C4-2B (cell line): ENCODE measurements at regions not wholly inside any gene's neighbourhood (a gene's known extent, or its start where the extent isn't known, plus 50 kb on each side); places are given as distances from the start of the nearest gene placed in this dataset.

Experiments
- H3K27ac ChIP-seq: fragments of 450-650 bp; 2 replicates; pipeline ENCODE4 v1.5.1; 2017
- ZFX ChIP-seq: fragments of 450-650 bp; IDR thresholded peaks from 2 replicates; pipeline ENCODE4 v1.6.1; 2017
- TF ChIP-seq, protein P1 (sequence below): fragments of 450-650 bp; conservative IDR thresholded peaks from 2 replicates; pipeline ENCODE4 v1.5.1; 2017; ENCODE audit warnings: mild to moderate bottlenecking

DNA sequence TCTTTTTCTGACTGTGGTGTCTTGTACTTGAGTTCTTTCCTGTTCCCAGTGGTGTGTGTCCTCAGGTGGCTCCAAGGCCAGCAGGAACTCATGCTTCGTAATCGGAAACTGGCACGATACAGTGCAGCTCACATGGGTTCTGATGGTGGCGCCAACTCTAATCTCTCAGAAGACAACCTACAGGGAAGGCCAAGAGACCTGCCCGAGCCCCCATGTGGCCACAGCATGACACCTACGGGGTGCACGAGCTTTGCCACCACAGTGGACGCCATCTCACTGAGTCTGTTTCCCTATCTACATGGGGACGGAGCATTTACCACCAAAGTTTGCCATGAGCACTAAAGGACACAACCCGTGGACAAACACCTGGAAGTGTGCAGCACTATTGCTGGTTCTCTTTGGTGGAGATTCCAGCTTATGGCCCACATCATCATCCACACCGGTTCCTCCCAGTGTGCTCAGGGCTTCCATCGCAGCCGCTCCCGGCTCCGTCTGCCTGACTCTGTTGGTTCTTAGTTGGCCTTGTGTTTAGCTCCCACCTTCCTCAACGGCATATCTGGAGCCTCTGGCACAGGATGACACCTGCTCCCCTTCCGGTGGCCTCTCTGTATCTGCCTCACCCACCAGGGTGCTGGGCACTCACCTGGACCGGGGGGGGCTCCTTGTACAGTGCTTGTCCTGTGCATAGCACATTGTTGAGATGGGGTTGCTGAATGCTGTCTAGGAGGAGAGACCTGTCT is 586.6 kb upstream of the MKI67 start:
- no peak for TF ChIP-seq ZFX
- TF ChIP-seq, protein P1, sequence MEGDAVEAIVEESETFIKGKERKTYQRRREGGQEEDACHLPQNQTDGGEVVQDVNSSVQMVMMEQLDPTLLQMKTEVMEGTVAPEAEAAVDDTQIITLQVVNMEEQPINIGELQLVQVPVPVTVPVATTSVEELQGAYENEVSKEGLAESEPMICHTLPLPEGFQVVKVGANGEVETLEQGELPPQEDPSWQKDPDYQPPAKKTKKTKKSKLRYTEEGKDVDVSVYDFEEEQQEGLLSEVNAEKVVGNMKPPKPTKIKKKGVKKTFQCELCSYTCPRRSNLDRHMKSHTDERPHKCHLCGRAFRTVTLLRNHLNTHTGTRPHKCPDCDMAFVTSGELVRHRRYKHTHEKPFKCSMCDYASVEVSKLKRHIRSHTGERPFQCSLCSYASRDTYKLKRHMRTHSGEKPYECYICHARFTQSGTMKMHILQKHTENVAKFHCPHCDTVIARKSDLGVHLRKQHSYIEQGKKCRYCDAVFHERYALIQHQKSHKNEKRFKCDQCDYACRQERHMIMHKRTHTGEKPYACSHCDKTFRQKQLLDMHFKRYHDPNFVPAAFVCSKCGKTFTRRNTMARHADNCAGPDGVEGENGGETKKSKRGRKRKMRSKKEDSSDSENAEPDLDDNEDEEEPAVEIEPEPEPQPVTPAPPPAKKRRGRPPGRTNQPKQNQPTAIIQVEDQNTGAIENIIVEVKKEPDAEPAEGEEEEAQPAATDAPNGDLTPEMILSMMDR, result no peak
- no peak overlapping the region for H3K27ac ChIP-seq

DNA sequence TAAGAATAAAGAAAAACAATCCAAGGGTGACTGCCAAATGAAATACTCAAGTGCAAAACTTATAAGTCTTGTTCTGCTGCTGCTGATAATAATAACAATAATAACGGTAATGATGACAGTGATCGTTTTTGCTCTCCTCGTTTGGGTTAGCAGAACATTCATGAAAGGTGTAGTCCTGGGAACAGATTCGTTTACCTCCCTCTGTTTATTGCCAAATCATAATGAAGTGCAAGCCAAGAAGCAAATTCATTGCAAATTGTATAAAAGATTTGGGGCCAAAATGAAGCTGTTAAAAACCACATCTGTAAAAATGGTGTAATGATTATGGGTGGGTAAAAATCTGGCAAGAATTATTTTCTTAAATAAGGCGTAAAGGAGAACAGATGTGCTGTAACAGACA is 587.2 kb upstream of the MKI67 start:
- no peak for TF ChIP-seq ZFX
- TF ChIP-seq, protein P1, result no peak
- H3K27ac ChIP-seq, result no peak overlapping the region

DNA sequence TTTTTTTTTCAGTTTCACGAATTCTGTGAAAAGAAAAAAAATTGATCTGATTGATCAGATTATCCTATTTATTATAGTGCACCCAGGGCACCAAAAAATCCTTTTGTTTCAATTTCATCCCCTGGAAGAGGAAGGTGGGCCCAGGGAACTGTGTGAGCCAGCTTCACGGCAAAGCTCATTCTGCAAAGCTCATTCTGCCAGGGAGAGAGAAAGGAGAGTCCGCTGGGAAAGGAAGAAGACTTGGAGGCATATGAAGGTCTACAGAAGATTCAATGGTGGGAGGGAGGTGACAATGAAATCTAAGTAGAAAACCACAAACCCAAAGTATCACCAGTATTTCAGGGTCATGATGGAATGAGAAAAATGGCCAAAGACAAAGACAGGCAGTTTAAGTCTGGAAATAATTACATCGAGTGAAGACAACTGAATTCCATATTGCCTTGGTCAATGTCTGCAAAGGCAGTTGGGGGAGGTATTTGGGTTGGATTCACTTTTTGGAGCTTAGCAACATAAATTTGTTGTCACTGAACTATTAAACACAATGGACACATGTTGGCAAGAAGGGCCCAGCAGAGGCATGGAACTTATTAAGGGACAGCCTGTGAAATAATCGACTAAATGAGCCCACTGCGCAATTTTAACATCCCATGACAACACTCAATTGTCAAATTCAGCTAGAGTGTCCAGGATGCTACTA is 587.8 kb upstream of the MKI67 start:
- no peak for TF ChIP-seq ZFX
- TF ChIP-seq, protein P1, result no peak
- no peak overlapping the region for H3K27ac ChIP-seq

DNA sequence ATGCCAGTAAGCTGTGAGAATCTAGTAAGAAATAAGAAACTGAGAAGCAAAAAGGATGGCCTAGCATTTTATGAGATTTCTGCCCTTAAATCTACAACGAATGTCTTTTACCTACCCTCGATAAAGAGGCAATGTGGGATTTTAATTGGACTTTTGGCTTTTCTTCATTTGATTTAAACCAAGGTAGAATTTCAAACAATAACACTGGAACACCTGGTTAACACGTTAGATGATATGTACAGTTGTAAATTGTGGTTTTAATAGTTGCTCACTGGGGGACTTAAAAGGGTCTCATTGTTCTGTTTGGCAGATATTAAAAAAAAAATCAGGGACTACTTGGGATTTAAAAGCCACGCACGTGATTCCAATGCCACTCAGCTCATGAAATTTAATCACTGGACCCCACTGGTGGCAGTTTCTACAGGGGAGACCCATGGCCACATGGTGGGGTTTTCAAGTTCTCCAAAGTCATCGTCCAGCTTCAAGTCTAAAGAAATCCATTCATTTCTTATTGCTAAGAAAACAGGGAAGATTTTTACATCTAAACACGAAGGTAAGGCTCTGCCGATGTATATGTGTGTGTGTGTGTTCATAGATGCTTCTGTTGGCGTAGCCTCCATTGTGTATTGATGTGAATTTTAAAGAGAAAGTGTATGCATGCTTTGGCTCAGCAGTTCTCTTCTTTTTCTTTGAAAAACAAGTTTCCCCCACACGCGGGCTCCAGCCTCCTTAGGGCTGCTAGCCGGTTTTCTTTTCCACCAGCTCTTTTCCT is 588.6 kb upstream of the MKI67 start:
- no peak for TF ChIP-seq ZFX
- TF ChIP-seq, protein P1, result no peak
- H3K27ac ChIP-seq, result no peak overlapping the region

DNA sequence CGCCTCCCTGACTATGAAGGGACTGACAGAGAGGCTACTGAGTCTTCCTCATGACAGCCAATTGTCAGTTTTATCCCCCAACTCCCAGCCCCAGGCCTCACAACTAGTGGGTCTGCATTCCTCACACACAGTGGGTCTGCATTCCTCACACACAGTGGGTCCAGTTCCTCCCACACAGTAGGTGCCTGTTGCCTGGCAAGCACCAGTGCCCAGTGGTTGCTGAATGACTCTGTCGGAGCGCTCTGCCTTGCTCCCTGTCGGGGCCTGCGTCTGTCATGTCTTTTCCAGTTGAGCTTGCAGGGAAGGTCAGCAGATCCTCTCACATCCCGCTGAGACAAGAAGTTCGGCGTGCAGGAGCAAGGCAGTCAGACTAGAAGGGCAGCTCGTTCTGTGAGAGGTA is 590.0 kb upstream of the MKI67 start:
- TF ChIP-seq, protein P1, result no peak
- TF ChIP-seq ZFX, result no peak
- H3K27ac ChIP-seq, result no peak overlapping the region

DNA sequence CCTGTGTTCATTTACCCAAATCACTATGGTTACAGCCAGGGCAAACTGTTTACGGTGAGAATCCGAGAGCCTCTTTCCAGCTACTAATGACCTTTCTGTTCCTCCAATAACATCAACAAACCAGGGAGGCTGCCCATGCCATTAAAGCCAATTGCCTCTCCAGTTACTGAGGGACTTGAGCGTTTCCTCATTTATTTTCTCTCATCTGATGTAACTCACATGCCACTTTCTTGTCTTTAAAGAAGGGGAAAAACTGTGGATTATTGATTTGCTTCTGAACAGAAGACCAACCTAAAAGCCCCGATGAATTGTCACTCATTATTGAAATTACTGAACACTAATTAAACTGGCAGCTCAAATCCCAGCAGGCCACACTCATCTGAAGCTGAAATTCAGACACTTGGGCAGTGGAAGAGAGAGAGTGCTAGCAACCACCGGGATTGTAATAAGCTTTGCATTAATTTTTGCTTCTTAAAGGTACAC is 595.8 kb upstream of the MKI67 start:
- TF ChIP-seq, protein P1, result no peak
- no peak for TF ChIP-seq ZFX
- H3K27ac ChIP-seq, result no peak overlapping the region

DNA sequence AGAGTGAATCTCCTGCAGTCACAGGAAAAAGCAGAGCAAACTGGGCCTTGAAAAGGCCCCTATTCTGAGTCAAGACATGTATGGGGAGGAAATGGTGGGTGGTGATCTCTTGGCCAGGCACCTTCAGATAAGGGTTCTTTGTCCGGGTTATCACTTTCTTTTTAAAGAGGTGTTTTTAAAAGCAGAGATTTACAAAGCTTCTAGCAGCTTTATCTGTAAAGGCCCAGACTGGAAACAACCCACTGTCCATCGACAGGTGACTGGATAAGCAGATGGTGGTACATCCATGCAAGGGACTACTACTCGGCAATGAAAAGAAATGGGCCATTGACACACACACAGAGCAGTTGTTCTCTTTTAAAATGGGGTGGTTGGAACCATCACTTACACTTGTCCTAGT is 596.7 kb upstream of the MKI67 start:
- TF ChIP-seq ZFX, result no peak
- TF ChIP-seq, protein P1, result no peak
- no peak overlapping the region for H3K27ac ChIP-seq
